Esophagus (tissue), 2 donors: ENCODE measurements at regions not wholly inside any gene's neighbourhood (a gene's known extent, or its start where the extent isn't known, plus 50 kb on each side); places are given as distances from the start of the nearest gene placed in this dataset.

Experiments
- H3K27ac ChIP-seq, 2 donors: one replicate each; pipeline ENCODE4 v1.5.1; 2013; ENCODE audit warnings: low read depth in 2 of 2, mild to moderate bottlenecking in 2 of 2, inconsistent platforms in 1 of 2, low read length in 1 of 2, moderate library complexity in 1 of 2
- H3K27me3 ChIP-seq, 2 donors: one replicate each; pipeline ENCODE4 v1.6.1; 2013; ENCODE audit warnings: low read length in 2 of 2, control low read depth in 1 of 2, mild to moderate bottlenecking in 1 of 2; ENCODE audit not compliant: insufficient read depth in 2 of 2, control insufficient read depth in 1 of 2
- H3K36me3 ChIP-seq, 2 donors: one replicate each; pipeline ENCODE4 v1.6.1; 2013; ENCODE audit warnings: low read length in 1 of 2; ENCODE audit not compliant: control insufficient read depth in 2 of 2, insufficient read depth in 2 of 2
- H3K4me1 ChIP-seq, 2 donors: one replicate each; pipeline ENCODE4 v1.6.1; 2013; ENCODE audit warnings: low read length in 1 of 2; ENCODE audit not compliant: control insufficient read depth in 2 of 2, insufficient read depth in 2 of 2
- H3K4me3 ChIP-seq, 2 donors: one replicate each; pipeline ENCODE4 v1.5.1; 2013; ENCODE audit warnings: low read length in 2 of 2, mild to moderate bottlenecking in 2 of 2, low read depth in 1 of 2, moderate library complexity in 1 of 2
- H3K9me3 ChIP-seq, 2 donors: one replicate each; pipeline ENCODE4 v1.6.1; 2013; ENCODE audit warnings: mild to moderate bottlenecking in 2 of 2, low read depth in 1 of 2, low read length in 1 of 2, moderate library complexity in 1 of 2; ENCODE audit not compliant: control insufficient read depth in 2 of 2, insufficient read depth in 1 of 2
- WGBS, 2 donors: extraction: QIAGEN DNeasy Blood & Tissue Kit; methylation state at CpG; one replicate each; pipeline ENCODE4 v1.1.7; 2013; 5-methylcytosine and 5-hydroxymethylcytosine counted together
- donor health status: healthy with polysubstance abuse.
- donor health status: Bipolar disorder and iron deficiency.

DNA sequence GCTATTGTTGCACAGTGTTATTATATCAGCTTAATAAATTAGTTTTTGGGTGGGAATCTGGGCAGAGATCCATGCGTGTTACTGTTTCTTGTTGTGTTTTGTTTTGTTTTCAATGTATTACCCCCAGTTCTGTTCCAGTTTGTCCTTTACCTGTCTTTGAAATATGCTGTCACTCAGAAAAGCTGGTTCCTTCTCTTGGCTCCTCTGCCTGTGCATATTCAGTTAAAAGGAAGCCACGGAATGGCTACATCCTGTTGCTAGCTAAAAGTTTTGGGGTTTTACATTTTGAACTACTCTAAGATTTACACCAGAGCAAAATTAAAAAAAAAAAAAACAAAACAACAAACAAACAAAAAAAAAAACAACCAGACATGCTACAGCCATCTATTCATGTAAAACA lies 374.9 kb upstream of the RORB start:
- Histone ChIP-seq H3K4me1 (no peaks in the 10 kb centered on the region), H3K9me3 (peaks cover 0 to 2% of the 10 kb centered on the region in 2 donors), H3K36me3 (no peaks in the 10 kb centered on the region), H3K27ac (no peak overlapping the region), H3K27me3 (no peaks in the 10 kb centered on the region), H3K4me3 (no peak overlapping the region)
- 68 to 73% methylated on average over 2 of the region's 2 CpGs for WGBS, 2 donors

DNA sequence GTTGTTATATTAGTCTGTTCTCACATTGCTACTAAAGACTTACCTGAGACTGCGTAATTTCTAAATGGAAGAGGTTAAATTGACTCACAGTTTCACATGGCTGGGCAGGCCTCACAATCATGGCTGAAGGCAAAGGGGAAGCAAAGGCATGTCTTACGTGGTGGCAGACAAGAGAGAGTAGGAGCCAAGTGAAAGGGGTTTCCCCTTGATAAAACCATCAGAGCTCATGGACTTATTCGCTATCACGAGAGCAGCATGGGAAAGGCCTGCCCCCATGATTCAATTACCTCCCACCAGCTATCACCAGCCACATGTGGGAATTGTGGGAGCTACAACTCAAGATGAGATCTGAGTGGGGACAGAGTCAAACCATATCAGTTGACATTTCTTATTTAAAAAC lies 374.5 kb upstream of the RORB start:
- no peaks in the 10 kb centered on the region for H3K4me1 ChIP-seq
- H3K4me3 ChIP-seq, result no peak overlapping the region
- no peaks in the 10 kb centered on the region for H3K27me3 ChIP-seq
- H3K36me3 ChIP-seq, result no peaks in the 10 kb centered on the region
- peaks cover 0 to 2% of the 10 kb centered on the region in 2 donors for H3K9me3 ChIP-seq
- no peak overlapping the region for H3K27ac ChIP-seq
- 59 to 76% methylated on average over 4 of the region's 4 CpGs for WGBS, 2 donors

DNA sequence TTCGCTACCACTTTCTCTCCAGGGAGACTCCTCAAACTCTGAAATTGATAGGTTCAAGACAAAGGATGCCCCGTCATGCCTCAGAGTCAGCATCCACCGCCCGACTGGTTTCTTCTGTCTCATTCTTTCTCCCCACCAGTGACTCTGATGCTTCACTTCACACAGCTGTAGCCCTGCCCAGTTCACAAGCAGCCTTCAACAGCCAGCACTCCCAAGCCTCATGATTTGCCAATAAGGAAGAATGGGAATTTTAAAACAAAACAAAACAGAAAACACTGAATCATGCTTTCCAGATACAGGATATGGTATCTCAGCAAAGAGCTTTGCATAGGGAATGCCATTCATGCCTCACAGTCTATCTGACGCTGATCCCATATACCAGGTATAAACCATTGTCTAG lies 371.2 kb upstream of the RORB start:
- WGBS, 2 donors, result 45 to 53% methylated on average over 5 of the region's 5 CpGs
- Histone ChIP-seq H3K27ac (no peak overlapping the region), H3K4me1 (no peaks in the 10 kb centered on the region), H3K4me3 (no peak overlapping the region), H3K9me3 (no peaks in the 10 kb centered on the region), H3K27me3 (no peaks in the 10 kb centered on the region), H3K36me3 (no peaks in the 10 kb centered on the region)

DNA sequence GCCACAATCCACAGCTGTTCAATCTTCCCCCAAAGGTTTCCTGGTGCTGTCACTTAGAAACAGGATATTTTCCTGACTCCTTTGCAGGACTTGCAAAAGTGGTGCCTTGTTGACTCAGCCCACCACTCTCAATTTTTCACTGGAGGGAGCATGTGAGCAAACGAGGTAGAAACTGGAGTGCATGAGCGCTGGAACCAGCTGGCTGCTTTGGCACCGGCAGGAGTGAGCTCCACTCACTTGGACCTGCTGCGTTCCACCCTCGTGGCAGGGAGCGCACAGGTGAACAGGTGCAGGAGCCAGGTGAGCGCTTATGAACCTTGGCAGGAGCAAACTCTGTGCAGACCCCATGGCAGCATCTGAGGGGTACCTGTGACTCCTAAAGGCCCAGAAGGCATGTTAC lies 364.1 kb upstream of the RORB start:
- no peaks in the 10 kb centered on the region for H3K27me3 ChIP-seq
- H3K27ac ChIP-seq, result no peak overlapping the region
- no peak overlapping the region for H3K4me3 ChIP-seq
- no peaks in the 10 kb centered on the region for H3K4me1 ChIP-seq
- H3K36me3 ChIP-seq, result no peaks in the 10 kb centered on the region
- H3K9me3 ChIP-seq, result peaks cover 0 to 3% of the 10 kb centered on the region in 2 donors
- 81 to 82% methylated on average over 7 of the region's 7 CpGs for WGBS, 2 donors

DNA sequence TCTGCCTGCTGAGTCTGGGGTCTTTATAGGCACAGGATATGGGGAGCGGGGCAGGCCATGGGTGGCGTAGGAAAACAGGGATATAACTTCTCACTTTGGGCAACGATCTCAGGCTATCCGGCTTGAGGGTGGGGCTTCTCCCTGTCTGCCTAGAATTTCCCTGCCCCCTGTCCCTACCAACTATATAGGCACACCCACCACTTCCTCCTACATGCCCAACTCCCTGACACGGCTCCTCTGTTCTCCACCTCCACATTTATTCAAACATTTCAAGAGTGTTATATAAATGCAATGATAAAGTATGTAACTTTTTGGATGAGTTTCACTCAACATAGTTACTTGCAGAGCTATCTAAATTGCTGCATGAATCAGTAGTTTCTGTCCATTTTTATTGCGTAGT lies 363.2 kb upstream of the RORB start:
- WGBS, 2 donors, result 85 to 89% methylated on average over 6 of the region's 6 CpGs
- Histone ChIP-seq H3K27ac (no peak overlapping the region), H3K9me3 (peaks cover 0 to 3% of the 10 kb centered on the region in 2 donors), H3K4me1 (no peaks in the 10 kb centered on the region), H3K36me3 (no peaks in the 10 kb centered on the region), H3K27me3 (no peaks in the 10 kb centered on the region), H3K4me3 (no peak overlapping the region)

DNA sequence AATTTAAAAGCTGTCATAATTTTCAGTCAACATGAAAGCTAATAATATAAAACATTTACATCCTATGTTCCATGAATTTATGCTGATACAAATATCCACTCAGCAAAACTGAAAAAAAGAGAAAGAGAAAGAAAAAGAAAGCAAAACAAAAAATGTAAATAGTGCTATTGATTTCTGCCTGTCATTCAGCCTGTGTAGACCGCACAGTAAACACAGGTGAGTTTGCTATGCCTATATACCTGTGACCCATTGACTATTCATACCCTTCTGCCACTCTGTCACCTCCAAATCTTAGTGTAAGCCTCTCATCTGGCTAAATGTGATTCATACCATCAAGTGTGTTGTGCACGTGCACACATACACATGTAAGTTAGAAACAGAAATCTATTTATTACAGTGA lies 359.0 kb upstream of the RORB start:
- 49 to 52% methylated on average over 2 of the region's 2 CpGs for WGBS, 2 donors
- Histone ChIP-seq H3K4me3 (no peak overlapping the region), H3K9me3 (no peaks in the 10 kb centered on the region), H3K27me3 (no peaks in the 10 kb centered on the region), H3K4me1 (no peaks in the 10 kb centered on the region), H3K27ac (no peak overlapping the region), H3K36me3 (no peaks in the 10 kb centered on the region)

DNA sequence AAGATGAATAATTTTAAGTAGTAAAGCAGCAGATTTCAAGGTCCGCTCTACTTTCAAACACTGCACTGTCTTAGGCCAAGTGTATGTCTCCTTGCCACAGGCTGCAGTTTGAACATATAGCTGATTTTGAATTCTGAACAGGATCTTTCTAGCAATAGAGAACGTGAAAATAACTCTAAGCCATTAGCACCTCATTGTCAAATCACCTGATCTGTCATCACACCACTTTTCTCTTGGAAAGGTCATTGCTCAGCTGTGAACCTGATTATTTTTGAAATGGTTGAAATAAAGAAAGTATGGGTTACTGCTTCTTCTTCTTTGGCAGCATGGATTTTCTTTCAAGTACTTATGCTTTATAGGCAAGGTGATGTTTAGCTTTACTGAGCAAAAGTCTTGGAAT lies 357.0 kb upstream of the RORB start:
- no peak overlapping the region for H3K4me3 ChIP-seq
- no peaks in the 10 kb centered on the region for H3K27me3 ChIP-seq
- no peaks in the 10 kb centered on the region for H3K4me1 ChIP-seq
- H3K9me3 ChIP-seq, result no peaks in the 10 kb centered on the region
- WGBS, 2 donors, result 66 to 69% methylated on average over 2 of the region's 2 CpGs
- no peak overlapping the region for H3K27ac ChIP-seq
- H3K36me3 ChIP-seq, result no peaks in the 10 kb centered on the region

DNA sequence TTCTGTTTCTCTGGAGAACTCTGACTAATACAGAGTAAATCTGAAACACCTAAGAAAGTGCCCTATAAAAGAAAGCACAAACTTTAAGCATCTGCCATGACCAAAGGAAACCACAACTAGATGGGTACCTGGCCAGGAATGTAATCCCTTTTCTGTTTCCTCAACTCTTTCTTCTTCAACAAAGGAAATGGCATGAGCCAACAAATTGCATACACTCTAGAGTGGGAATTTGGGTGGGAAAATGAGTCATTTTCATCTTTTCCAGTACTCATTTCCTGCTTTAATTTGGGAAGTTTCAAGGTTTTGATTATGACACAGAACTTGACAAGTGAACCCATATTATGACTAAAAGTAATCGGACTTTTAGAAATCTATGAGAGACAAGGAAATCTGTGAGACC lies 349.2 kb upstream of the RORB start:
- Histone ChIP-seq H3K27ac (no peak overlapping the region), H3K4me1 (no peaks in the 10 kb centered on the region), H3K27me3 (no peaks in the 10 kb centered on the region), H3K9me3 (no peaks in the 10 kb centered on the region), H3K36me3 (no peaks in the 10 kb centered on the region), H3K4me3 (no peak overlapping the region)
- 83 to 84% methylated on average over 1 of the region's 1 CpG for WGBS, 2 donors

DNA sequence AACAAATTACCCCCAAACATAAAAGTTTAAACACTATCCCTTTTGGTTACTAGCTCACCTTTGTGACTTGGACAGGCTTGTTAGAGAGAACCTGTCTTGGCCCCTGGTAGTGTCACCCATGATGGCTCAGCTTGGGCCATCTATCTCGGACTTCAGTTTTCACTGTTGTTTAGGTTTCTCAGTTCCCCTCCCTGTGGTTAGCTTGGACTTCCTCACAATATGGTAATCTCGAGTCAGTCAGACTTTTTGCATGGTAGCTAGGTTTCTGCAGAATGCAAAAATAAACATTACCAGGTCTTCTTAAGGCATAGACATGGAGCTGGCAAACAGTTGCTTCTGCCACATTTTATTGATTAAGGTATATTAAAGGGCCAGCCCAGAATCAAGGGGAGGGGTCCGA lies 324.3 kb upstream of the RORB start:
- 61 to 68% methylated on average over 3 of the region's 3 CpGs for WGBS, 2 donors
- Histone ChIP-seq H3K4me1 (no peaks in the 10 kb centered on the region), H3K36me3 (no peaks in the 10 kb centered on the region), H3K4me3 (no peak overlapping the region), H3K27ac (no peak overlapping the region), H3K9me3 (no peaks in the 10 kb centered on the region), H3K27me3 (no peaks in the 10 kb centered on the region)

DNA sequence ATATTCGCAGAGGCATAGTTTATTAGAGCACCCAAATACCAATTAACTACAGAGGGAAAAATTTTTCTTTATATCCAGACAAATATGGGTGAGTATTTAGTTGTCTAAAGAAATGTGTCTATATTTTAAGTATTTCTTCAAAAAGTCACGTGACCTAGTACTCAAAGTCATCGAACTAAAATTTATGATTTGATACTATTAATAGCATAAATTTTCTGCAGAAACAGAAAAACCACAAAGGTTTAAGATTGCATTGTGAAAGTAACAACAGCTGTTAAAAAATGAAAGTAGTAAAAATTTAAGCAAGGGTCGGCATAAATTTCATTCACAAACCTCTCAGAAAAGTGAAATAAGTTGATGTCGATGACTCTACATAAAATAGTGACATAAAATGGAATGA lies 323.9 kb upstream of the RORB start:
- H3K4me1 ChIP-seq, result no peaks in the 10 kb centered on the region
- no peaks in the 10 kb centered on the region for H3K36me3 ChIP-seq
- H3K9me3 ChIP-seq, result no peaks in the 10 kb centered on the region
- no peak overlapping the region for H3K4me3 ChIP-seq
- no peaks in the 10 kb centered on the region for H3K27me3 ChIP-seq
- no peak overlapping the region for H3K27ac ChIP-seq
- 79 to 81% methylated on average over 5 of the region's 5 CpGs for WGBS, 2 donors
